Neural cell (in vitro differentiated cells): ENCODE measurements at regions not wholly inside any gene's neighbourhood (a gene's known extent, or its start where the extent isn't known, plus 50 kb on each side); places are given as distances from the start of the nearest gene placed in this dataset.
A peak's percentile ranks its signal among the peaks of the same experiment; 100 is the strongest.

Source experiments
- H2AFZ ChIP-seq: fragments of 200-600, 300-800 bp; sonication (generic), shearing (Covaris generic); 2 replicates; pipeline ENCODE4 v1.6.0; 2014; ENCODE audit warnings: low read depth, mild to moderate bottlenecking, antibody characterized with exemption, low read length, moderate library complexity
- H3F3A ChIP-seq: fragments of 200-600 bp; shearing (Covaris generic); 2 replicates; pipeline ENCODE4 v1.6.1; 2016; ENCODE audit warnings: mild to moderate bottlenecking, moderate library complexity, mixed read lengths, antibody characterized with exemption, low read length; ENCODE audit not compliant: insufficient read depth, poor library complexity, severe bottlenecking
- H3K27ac ChIP-seq: fragments of 200-600, 300-800 bp; sonication (generic), shearing (Covaris generic); 2 replicates; pipeline ENCODE4 v1.5.1; 2014; ENCODE audit warnings: mild to moderate bottlenecking, low read length, moderate library complexity
- H3K27me3 ChIP-seq: fragments of 300-800, 200-600 bp; sonication (generic), shearing (Covaris generic); 2 replicates; pipeline ENCODE4 v1.6.0; 2014; ENCODE audit warnings: mild to moderate bottlenecking, low read depth, low read length, moderate library complexity; ENCODE audit not compliant: insufficient read depth
- H3K36me3 ChIP-seq: fragments of 300-800, 200-600 bp; sonication (generic), shearing (Covaris generic); 2 replicates; pipeline ENCODE4 v1.5.1; 2014; ENCODE audit warnings: mild to moderate bottlenecking, antibody characterized with exemption, low read length, moderate library complexity; ENCODE audit not compliant: insufficient read depth
- H3K4me2 ChIP-seq: fragments of 300-800, 200-600 bp; sonication (generic), shearing (Covaris generic); 2 replicates; pipeline ENCODE4 v1.6.0; 2014; ENCODE audit warnings: mild to moderate bottlenecking, low read length
- H3K4me3 ChIP-seq: fragments of 300-800, 200-600 bp; sonication (generic), shearing (Covaris generic); 2 replicates; pipeline ENCODE4 v1.5.1; 2014; ENCODE audit warnings: mild to moderate bottlenecking, low read length, moderate library complexity
- H3K79me2 ChIP-seq: fragments of 200-600 bp; shearing (Covaris generic); replicated peaks from 2 replicates; pipeline ENCODE4 v1.6.0; 2014; ENCODE audit warnings: mild to moderate bottlenecking, low read length, moderate library complexity; ENCODE audit not compliant: insufficient read depth
- H3K9ac ChIP-seq: fragments of 300-800, 200-600 bp; sonication (generic), shearing (Covaris generic); 2 replicates; pipeline ENCODE4 v1.6.1; 2016; ENCODE audit warnings: mild to moderate bottlenecking, low read length, mixed read lengths
- H3K9me2 ChIP-seq: fragments of 200-600 bp; shearing (Covaris generic); 2 replicates; pipeline ENCODE4 v1.6.1; 2016; ENCODE audit warnings: mild to moderate bottlenecking, low read length, mixed read lengths; ENCODE audit not compliant: insufficient read depth
- H3K9me3 ChIP-seq: fragments of 200-600, 300-800 bp; sonication (generic), shearing (Covaris generic); 2 replicates; pipeline ENCODE4 v1.6.1; 2016; ENCODE audit warnings: mild to moderate bottlenecking, mixed run types, low read length, moderate library complexity, mixed read lengths
- H4K20me1 ChIP-seq: fragments of 200-600 bp; shearing (Covaris generic); 2 replicates; pipeline ENCODE4 v1.6.1; 2016; ENCODE audit warnings: mild to moderate bottlenecking, mixed run types; ENCODE audit not compliant: insufficient read depth
- EP300 ChIP-seq: fragments of 450-650 bp; conservative IDR thresholded peaks from 2 replicates; pipeline ENCODE4 v1.6.1; 2014; ENCODE audit warnings: antibody characterized with exemption, mild to moderate bottlenecking, moderate library complexity; ENCODE audit not compliant: poor library complexity, severe bottlenecking
- EZH2 ChIP-seq: fragments of 200-600, 300-800 bp; shearing (Covaris generic), sonication (generic); IDR thresholded peaks from 2 replicates; pipeline ENCODE4 v1.6.1; 2014; ENCODE audit warnings: antibody characterized with exemption, low read length, borderline replicate concordance, mild to moderate bottlenecking; ENCODE audit not compliant: insufficient read depth, poor library complexity, severe bottlenecking
- MXI1 ChIP-seq: fragments of 450-650 bp; conservative IDR thresholded peaks from 2 replicates; pipeline ENCODE4 v1.6.1; 2014; ENCODE audit warnings: antibody characterized with exemption, mild to moderate bottlenecking; ENCODE audit not compliant: poor library complexity, severe bottlenecking
- POLR2AphosphoS5 ChIP-seq: IDR thresholded peaks from 2 replicates; pipeline ENCODE4 v1.6.1; 2012
- RAD21 ChIP-seq: fragments of 450-650 bp; conservative IDR thresholded peaks from 2 replicates; pipeline ENCODE4 v1.6.1; 2014; ENCODE audit warnings: antibody characterized with exemption, mild to moderate bottlenecking, moderate library complexity
- SMC3 ChIP-seq: fragments of 450-650 bp; conservative IDR thresholded peaks from 2 replicates; pipeline ENCODE4 v1.6.1; 2014; ENCODE audit warnings: antibody characterized with exemption, mild to moderate bottlenecking, moderate library complexity; ENCODE audit not compliant: poor library complexity
- TAF1 ChIP-seq: IDR thresholded peaks from 2 replicates; pipeline ENCODE4 v1.6.1; 2012; ENCODE audit warnings: low read depth
- TF ChIP-seq, protein P1 (sequence below): fragments of 450-650 bp; IDR thresholded peaks from 2 replicates; pipeline ENCODE4 v1.5.1; 2014; ENCODE audit warnings: antibody characterized with exemption, mild to moderate bottlenecking, moderate library complexity; ENCODE audit not compliant: poor library complexity, severe bottlenecking
- TF ChIP-seq, protein P2 (sequence below): IDR thresholded peaks from 2 replicates; pipeline ENCODE4 v1.6.1; 2012; ENCODE audit warnings: borderline replicate concordance

DNA sequence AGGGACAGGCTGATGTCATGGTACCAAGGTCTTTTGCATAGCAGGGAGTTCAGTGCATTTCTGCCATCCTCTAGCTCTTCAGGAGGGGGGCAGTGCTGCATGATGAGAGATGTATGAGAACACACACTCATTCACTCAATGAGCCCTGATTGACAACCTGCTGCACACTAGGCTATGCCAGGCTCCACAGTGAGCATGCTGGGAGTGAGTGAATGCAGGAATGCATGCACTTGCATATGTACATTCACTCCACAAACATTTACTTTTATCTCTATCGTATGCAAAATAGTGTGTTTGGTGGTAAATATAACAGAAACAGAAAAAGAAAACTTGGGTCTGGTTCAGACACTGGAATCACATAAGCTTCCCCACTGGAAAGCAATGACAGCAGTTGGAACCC, 374.1 kb upstream of the C16orf82 start:
- TF ChIP-seq, protein P1, sequence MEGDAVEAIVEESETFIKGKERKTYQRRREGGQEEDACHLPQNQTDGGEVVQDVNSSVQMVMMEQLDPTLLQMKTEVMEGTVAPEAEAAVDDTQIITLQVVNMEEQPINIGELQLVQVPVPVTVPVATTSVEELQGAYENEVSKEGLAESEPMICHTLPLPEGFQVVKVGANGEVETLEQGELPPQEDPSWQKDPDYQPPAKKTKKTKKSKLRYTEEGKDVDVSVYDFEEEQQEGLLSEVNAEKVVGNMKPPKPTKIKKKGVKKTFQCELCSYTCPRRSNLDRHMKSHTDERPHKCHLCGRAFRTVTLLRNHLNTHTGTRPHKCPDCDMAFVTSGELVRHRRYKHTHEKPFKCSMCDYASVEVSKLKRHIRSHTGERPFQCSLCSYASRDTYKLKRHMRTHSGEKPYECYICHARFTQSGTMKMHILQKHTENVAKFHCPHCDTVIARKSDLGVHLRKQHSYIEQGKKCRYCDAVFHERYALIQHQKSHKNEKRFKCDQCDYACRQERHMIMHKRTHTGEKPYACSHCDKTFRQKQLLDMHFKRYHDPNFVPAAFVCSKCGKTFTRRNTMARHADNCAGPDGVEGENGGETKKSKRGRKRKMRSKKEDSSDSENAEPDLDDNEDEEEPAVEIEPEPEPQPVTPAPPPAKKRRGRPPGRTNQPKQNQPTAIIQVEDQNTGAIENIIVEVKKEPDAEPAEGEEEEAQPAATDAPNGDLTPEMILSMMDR: peak; percentile 12
- TF ChIP-seq POLR2AphosphoS5: no peak
- Histone ChIP-seq H3K27ac (no peak overlapping the region), H3K9me3 (no peaks in the 10 kb centered on the region), H3K9me2 (no peaks in the 10 kb centered on the region), H3K4me3 (no peak overlapping the region), H3K36me3 (no peaks in the 10 kb centered on the region), H4K20me1 (no peaks in the 10 kb centered on the region), H2AFZ (no peak overlapping the region), H3K9ac (no peak overlapping the region), H3K27me3 (no peaks in the 10 kb centered on the region), H3K79me2 (no peaks in the 10 kb centered on the region), H3K4me2 (no peak overlapping the region), H3F3A (no peaks in the 10 kb centered on the region)

DNA sequence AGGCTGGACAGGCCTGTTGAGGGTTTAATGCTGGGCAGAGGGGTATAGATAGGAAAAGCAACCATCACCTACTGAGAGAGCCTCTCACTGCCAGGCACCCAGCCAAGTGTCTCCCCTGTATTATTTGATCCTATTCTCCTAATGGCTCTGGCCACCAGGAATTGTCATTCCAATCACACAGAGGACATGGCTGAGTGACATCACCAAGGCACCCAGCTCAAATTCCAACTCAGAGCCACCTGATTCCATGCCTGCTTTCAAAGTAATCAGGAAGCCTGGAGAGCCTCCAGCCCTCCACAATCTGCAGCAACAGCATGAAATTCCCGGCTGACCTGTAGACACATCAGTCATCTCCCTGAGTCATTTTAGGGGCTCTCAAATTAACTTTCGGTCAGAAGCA, 368.9 kb upstream of the C16orf82 start:
- no peaks in the 10 kb centered on the region for H3K36me3 ChIP-seq
- no peak overlapping the region for H3K4me3 ChIP-seq
- no peaks in the 10 kb centered on the region for H3F3A ChIP-seq
- no peak overlapping the region for H3K27ac ChIP-seq
- no peak overlapping the region for H3K4me2 ChIP-seq
- H3K27me3 ChIP-seq: no peaks in the 10 kb centered on the region
- TF ChIP-seq, protein P1: no peak
- no peak for TF ChIP-seq TAF1
- TF ChIP-seq POLR2AphosphoS5: no peak
- TF ChIP-seq MXI1: no peak
- TF ChIP-seq SMC3: no peak
- no peak for TF ChIP-seq RAD21
- no peak for TF ChIP-seq EZH2
- TF ChIP-seq, protein P2, sequence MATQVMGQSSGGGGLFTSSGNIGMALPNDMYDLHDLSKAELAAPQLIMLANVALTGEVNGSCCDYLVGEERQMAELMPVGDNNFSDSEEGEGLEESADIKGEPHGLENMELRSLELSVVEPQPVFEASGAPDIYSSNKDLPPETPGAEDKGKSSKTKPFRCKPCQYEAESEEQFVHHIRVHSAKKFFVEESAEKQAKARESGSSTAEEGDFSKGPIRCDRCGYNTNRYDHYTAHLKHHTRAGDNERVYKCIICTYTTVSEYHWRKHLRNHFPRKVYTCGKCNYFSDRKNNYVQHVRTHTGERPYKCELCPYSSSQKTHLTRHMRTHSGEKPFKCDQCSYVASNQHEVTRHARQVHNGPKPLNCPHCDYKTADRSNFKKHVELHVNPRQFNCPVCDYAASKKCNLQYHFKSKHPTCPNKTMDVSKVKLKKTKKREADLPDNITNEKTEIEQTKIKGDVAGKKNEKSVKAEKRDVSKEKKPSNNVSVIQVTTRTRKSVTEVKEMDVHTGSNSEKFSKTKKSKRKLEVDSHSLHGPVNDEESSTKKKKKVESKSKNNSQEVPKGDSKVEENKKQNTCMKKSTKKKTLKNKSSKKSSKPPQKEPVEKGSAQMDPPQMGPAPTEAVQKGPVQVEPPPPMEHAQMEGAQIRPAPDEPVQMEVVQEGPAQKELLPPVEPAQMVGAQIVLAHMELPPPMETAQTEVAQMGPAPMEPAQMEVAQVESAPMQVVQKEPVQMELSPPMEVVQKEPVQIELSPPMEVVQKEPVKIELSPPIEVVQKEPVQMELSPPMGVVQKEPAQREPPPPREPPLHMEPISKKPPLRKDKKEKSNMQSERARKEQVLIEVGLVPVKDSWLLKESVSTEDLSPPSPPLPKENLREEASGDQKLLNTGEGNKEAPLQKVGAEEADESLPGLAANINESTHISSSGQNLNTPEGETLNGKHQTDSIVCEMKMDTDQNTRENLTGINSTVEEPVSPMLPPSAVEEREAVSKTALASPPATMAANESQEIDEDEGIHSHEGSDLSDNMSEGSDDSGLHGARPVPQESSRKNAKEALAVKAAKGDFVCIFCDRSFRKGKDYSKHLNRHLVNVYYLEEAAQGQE: no peak
- no peak for TF ChIP-seq EP300
- H3K9me2 ChIP-seq: no peaks in the 10 kb centered on the region
- H2AFZ ChIP-seq: no peak overlapping the region
- H4K20me1 ChIP-seq: no peaks in the 10 kb centered on the region
- no peak overlapping the region for H3K9ac ChIP-seq
- H3K9me3 ChIP-seq: no peaks in the 10 kb centered on the region
- H3K79me2 ChIP-seq: no peaks in the 10 kb centered on the region
